HK-2 (cell line): ENCODE measurements at regions not wholly inside any gene's neighbourhood (a gene's known extent, or its start where the extent isn't known, plus 50 kb on each side); places are given as distances from the start of the nearest gene placed in this dataset.
"Not testable (repeated sequence)": the region's sequence is repeated elsewhere in the genome, so short reads cannot be mapped to it uniquely, and the experiment has no call there.

Experiments used
- DNase-seq: peaks from one replicate; pipeline ENCODE4 v3.0.0-alpha.2; 2018; ENCODE audit not compliant: unreplicated experiment

- DNase-seq: no peak
These were observed 437.8 kb upstream of the NPVF start for GRCh38 chr7:25665903-25666670.

- DNase-seq: no peak
These were observed 438.4 kb upstream of the NPVF start for GRCh38 chr7:25666671-25667060.

- DNase-seq: no peak
These were observed 441.0 kb upstream of the NPVF start for GRCh38 chr7:25669281-25669781.

GRCh38 chr7:25669961-25670841 lies 441.9 kb upstream of the NPVF start:
- no peak for DNase-seq

GRCh38 chr7:25671111-25671510 lies 442.8 kb upstream of the NPVF start:
- DNase-seq: no peak

GRCh38 chr7:25672496-25672895 lies 444.2 kb upstream of the NPVF start:
- no peak for DNase-seq

GRCh38 chr7:25675789-25676474 lies 447.6 kb upstream of the NPVF start:
- DNase-seq: no peak

- no peak for DNase-seq
These were observed 449.3 kb upstream of the NPVF start for GRCh38 chr7:25677595-25677994.

GRCh38 chr7:25678215-25678614 lies 449.9 kb upstream of the NPVF start:
- DNase-seq: no peak

GRCh38 chr7:25680636-25681035 lies 452.4 kb upstream of the NPVF start:
- DNase-seq: no peak

GRCh38 chr7:25684360-25684759 lies 456.1 kb upstream of the NPVF start:
- no peak for DNase-seq

- no peak for DNase-seq
These were observed 458.2 kb upstream of the NPVF start for GRCh38 chr7:25686493-25686892.

- no peak for DNase-seq
These were observed 457.8 kb upstream of the NFE2L3 start for GRCh38 chr7:25694211-25694610.

- DNase-seq: no peak
These were observed 457.3 kb upstream of the NFE2L3 start for GRCh38 chr7:25694699-25695098.

GRCh38 chr7:25696571-25696970 lies 455.4 kb upstream of the NFE2L3 start:
- no peak for DNase-seq

GRCh38 chr7:25698451-25699113 lies 453.4 kb upstream of the NFE2L3 start:
- no peak for DNase-seq

GRCh38 chr7:25700141-25700540 lies 451.9 kb upstream of the NFE2L3 start:
- not testable (repeated sequence) for DNase-seq

GRCh38 chr7:25704413-25704812 lies 447.6 kb upstream of the NFE2L3 start:
- no peak for DNase-seq

- DNase-seq: no peak
These were observed 445.2 kb upstream of the NFE2L3 start for GRCh38 chr7:25706764-25707163.

- no peak for DNase-seq
These were observed 444.0 kb upstream of the NFE2L3 start for GRCh38 chr7:25707768-25708620.

GRCh38 chr7:25710959-25711358 lies 441.0 kb upstream of the NFE2L3 start:
- no peak for DNase-seq
